ENCODE measurements at regions not wholly inside any gene's neighbourhood (a gene's known extent, or its start where the extent isn't known, plus 50 kb on each side); places are given as distances from the start of the nearest gene placed in this dataset.

- DNase-seq: no peak
Measured at GRCh38 chr14:65286443-65286842, 126.1 kb upstream of the FUT8 start.

GRCh38 chr14:65287264-65288131 is 125.0 kb upstream of the FUT8 start:
- DNase-seq: peak; percentile 84

GRCh38 chr14:65290830-65291229 is 121.7 kb upstream of the FUT8 start:
- no peak for DNase-seq

- DNase-seq: no peak
Measured at GRCh38 chr14:65291531-65291930, 121.0 kb upstream of the FUT8 start.

- DNase-seq: no peak
Measured at GRCh38 chr14:65294816-65295215, 117.7 kb upstream of the FUT8 start.

- DNase-seq: no peak
Measured at GRCh38 chr14:65296402-65296801, 116.1 kb upstream of the FUT8 start.

GRCh38 chr14:65296876-65297275 is 115.7 kb upstream of the FUT8 start:
- DNase-seq: no peak

GRCh38 chr14:65297744-65298143 is 114.8 kb upstream of the FUT8 start:
- DNase-seq: no peak

- no peak for DNase-seq
Measured at GRCh38 chr14:65299826-65300225, 112.7 kb upstream of the FUT8 start.

- no peak for DNase-seq
Measured at GRCh38 chr14:65301862-65302539, 110.5 kb upstream of the FUT8 start.

- DNase-seq: peak; percentile 76
Measured at GRCh38 chr14:65302571-65303189, 109.8 kb upstream of the FUT8 start.

GRCh38 chr14:65303190-65303898 is 109.2 kb upstream of the FUT8 start:
- DNase-seq: no peak

GRCh38 chr14:65303899-65304222 is 108.7 kb upstream of the FUT8 start:
- no peak for DNase-seq

GRCh38 chr14:65304239-65304638 is 108.3 kb upstream of the FUT8 start:
- DNase-seq: no peak

- DNase-seq: peak; percentile 70
Measured at GRCh38 chr14:65304963-65305362, 107.6 kb upstream of the FUT8 start.

- DNase-seq: no peak
Measured at GRCh38 chr14:65308536-65308935, 104.0 kb upstream of the FUT8 start.

GRCh38 chr14:65310568-65310967 is 102.0 kb upstream of the FUT8 start:
- no peak for DNase-seq

- DNase-seq: no peak
Measured at GRCh38 chr14:65312859-65313258, 99.7 kb upstream of the FUT8 start.

GRCh38 chr14:65318636-65319506 is 93.7 kb upstream of the FUT8 start:
- no peak for DNase-seq

GRCh38 chr14:65320661-65321308 is 91.7 kb upstream of the FUT8 start:
- no peak for DNase-seq

GRCh38 chr14:65321370-65321875 is 91.1 kb upstream of the FUT8 start:
- no peak for DNase-seq

- DNase-seq: no peak
Measured at GRCh38 chr14:65329481-65329880, 83.0 kb upstream of the FUT8 start.
